ENCODE measurements at regions not wholly inside any gene's neighbourhood (a gene's known extent, or its start where the extent isn't known, plus 50 kb on each side); places are given as distances from the start of the nearest gene placed in this dataset.

DNA sequence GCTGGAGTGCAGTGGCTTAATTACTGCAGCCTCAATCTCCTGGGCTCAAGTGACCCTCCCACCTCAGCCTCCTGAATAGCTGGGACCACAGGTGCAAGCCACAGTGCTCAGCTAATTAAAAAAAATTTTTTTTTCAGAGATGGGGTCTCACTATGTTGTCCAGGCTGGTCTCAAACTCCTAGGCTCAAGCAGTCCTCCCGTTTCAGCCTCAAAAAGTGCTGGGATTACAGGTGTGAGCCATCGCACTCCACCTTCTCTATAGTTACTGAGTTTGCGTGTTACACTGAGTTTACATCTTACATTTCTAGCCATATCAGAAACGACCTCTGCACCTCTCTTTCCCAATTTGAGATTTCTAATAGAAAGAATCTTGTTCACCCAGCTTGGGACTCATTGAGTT is 53.6 kb upstream of the EML4 start:
- Histone ChIP-seq H3K27ac (ENCODE audit: insufficient read depth in 1 of 2, low read depth in 1 of 2, low read length in 2 of 2, poor library complexity in 1 of 2, severe bottlenecking in 2 of 2) (no peak overlapping the region), H3K36me3 (ENCODE audit: control insufficient read depth in 4 of 4, insufficient read depth in 4 of 4, low read length in 3 of 4) (no peaks in the 10 kb centered on the region), H3K9me3 (ENCODE audit: control extremely low read depth in 1 of 5, control insufficient read depth in 4 of 5, insufficient read depth in 2 of 5, low read depth in 1 of 5, low read length in 4 of 5) (no peaks in the 10 kb centered on the region), H3K4me1 (ENCODE audit: control extremely low read depth in 1 of 4, control insufficient read depth in 4 of 4, insufficient read depth in 4 of 4, low read length in 3 of 4) (peaks cover 10 to 20% (median 17%) of the 10 kb centered on the region in 4 experiments), H3K4me3 (ENCODE audit: control insufficient read depth in 1 of 7, extremely low read depth in 1 of 7, insufficient read depth in 4 of 7, low read depth in 2 of 7, low read length in 6 of 7) (no peak overlapping the region), H3K27me3 (replicated peaks in 2 of 5; ENCODE audit: control insufficient read depth in 4 of 5, insufficient read depth in 5 of 5, low read length in 4 of 5) (peaks cover 0 to 29% (median 12%) of the 10 kb centered on the region in 5 experiments)
- DNase-seq: no peak
- CTCF ChIA-PET: interaction anchor here (0.7 to 1.9 kb wide), 3 partner anchors 17 to 276 kb away, joined by 3 to 6 read pairs (median 4); no protein-coding TSS in a partner anchor
- 100% methylated on average over 1 of the region's 4 CpGs for WGBS (ENCODE audit: insufficient coverage)
- POLR2A ChIA-PET: no interaction called here

DNA sequence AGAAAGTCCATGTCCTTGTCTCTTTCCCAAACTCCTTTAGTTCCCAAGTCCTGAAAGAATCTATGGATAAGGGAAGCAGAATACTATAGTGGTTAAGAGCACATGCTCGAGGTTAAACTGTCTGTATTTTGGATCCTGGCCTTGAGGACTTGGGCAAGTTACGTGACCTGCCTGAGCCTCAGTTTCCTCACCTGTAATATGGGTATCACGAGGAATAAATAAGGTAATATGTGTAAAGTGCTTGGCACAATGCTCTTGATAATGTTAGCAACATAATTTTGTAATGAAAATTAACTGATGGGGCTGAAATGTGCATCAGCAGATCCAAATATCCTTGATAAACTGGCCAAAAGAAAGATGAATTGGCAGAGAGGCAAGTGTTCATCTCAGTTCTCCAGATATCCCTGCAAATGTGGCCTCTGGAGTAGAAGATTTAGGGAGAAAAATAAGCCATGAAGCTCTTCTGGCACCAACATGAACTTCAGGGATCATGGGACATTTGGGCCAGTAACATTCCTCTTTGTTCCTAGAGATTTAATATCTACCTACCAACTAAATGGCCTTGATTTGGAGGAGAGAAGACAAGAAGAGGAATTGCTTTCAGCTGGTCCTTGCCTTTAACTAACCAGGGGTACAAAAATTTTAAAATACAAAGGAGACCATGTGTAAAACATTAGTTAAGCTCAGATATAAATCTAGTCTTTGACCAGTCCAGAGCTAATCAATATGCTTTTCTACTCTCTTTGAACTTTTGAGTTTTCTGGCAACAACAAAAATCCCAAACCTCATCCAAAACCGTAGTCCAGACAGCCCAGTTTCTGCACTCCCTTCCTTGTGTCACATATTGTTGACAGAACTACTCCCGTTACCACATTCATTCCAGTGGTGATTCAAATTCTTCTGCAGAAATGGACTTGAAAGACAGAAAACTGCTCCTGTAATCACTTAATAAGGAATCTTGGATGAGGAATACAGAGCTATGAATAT is 52.7 kb upstream of the EML4 start:
- 96% methylated on average over 4 of the region's 5 CpGs for WGBS (ENCODE audit: insufficient coverage)
- DNase-seq: no peak
- Histone ChIP-seq H3K4me1 (ENCODE audit: control extremely low read depth in 1 of 4, control insufficient read depth in 4 of 4, insufficient read depth in 4 of 4, low read length in 3 of 4) (peaks cover 10 to 20% (median 17%) of the 10 kb centered on the region in 4 experiments), H3K9me3 (ENCODE audit: control extremely low read depth in 1 of 5, control insufficient read depth in 4 of 5, insufficient read depth in 2 of 5, low read depth in 1 of 5, low read length in 4 of 5) (peaks cover 0 to 5% (median 0%) of the 10 kb centered on the region in 5 experiments), H3K27ac (ENCODE audit: insufficient read depth in 1 of 2, low read depth in 1 of 2, low read length in 2 of 2, poor library complexity in 1 of 2, severe bottlenecking in 2 of 2) (no peak overlapping the region), H3K36me3 (ENCODE audit: control insufficient read depth in 4 of 4, insufficient read depth in 4 of 4, low read length in 3 of 4) (no peaks in the 10 kb centered on the region), H3K27me3 (replicated peaks in 2 of 5; ENCODE audit: control insufficient read depth in 4 of 5, insufficient read depth in 5 of 5, low read length in 4 of 5) (peaks cover 0 to 29% (median 12%) of the 10 kb centered on the region in 5 experiments), H3K4me3 (ENCODE audit: control insufficient read depth in 1 of 7, extremely low read depth in 1 of 7, insufficient read depth in 4 of 7, low read depth in 2 of 7, low read length in 6 of 7) (no peak overlapping the region)
- ChIA-PET POLR2A (interaction anchor here (0.6 kb wide), 1 partner anchor 204 kb away, joined by 3 read pairs; no protein-coding TSS in a partner anchor), CTCF (interaction anchor here (0.8 to 1.9 kb wide), 7 partner anchors 9 to 123 kb away, joined by 3 to 6 read pairs (median 3); no protein-coding TSS in a partner anchor)

DNA sequence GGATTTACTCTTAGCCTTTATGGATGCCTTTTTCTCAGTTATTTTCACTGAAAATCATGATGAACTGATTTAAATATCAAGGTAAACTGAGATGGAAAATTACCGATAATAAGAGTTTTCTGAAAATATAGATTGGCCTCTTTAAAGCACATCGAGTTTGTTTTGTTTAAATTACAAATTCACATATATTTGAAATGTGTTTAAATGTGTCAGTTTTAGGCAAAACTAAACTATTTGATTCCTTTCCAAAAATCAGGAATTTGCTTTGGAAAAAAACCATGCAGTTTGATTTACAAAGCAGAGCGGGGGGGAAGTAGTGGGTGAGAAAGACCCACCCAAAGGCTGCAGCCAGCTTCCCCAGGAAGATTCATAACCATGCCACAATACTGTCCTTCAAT is 52.0 kb upstream of the EML4 start:
- Histone ChIP-seq H3K4me3 (ENCODE audit: control insufficient read depth in 1 of 7, extremely low read depth in 1 of 7, insufficient read depth in 4 of 7, low read depth in 2 of 7, low read length in 6 of 7) (no peak overlapping the region), H3K4me1 (ENCODE audit: control extremely low read depth in 1 of 4, control insufficient read depth in 4 of 4, insufficient read depth in 4 of 4, low read length in 3 of 4) (peaks cover 10 to 20% (median 17%) of the 10 kb centered on the region in 4 experiments), H3K36me3 (ENCODE audit: control insufficient read depth in 4 of 4, insufficient read depth in 4 of 4, low read length in 3 of 4) (no peaks in the 10 kb centered on the region), H3K9me3 (ENCODE audit: control extremely low read depth in 1 of 5, control insufficient read depth in 4 of 5, insufficient read depth in 2 of 5, low read depth in 1 of 5, low read length in 4 of 5) (peaks cover 0 to 5% (median 0%) of the 10 kb centered on the region in 5 experiments), H3K27me3 (replicated peaks in 2 of 5; ENCODE audit: control insufficient read depth in 4 of 5, insufficient read depth in 5 of 5, low read length in 4 of 5) (peaks cover 0 to 28% (median 12%) of the 10 kb centered on the region in 5 experiments), H3K27ac (ENCODE audit: insufficient read depth in 1 of 2, low read depth in 1 of 2, low read length in 2 of 2, poor library complexity in 1 of 2, severe bottlenecking in 2 of 2) (no peak overlapping the region)
- no peak for DNase-seq
- ChIA-PET CTCF (interaction anchor here (0.8 to 2.0 kb wide), 7 partner anchors 10 to 122 kb away, joined by 3 to 7 read pairs (median 4); no protein-coding TSS in a partner anchor), POLR2A (no interaction called here)
- no CpG with 5 or more reads among the region's 3 CpGs for WGBS (ENCODE audit: insufficient coverage)

DNA sequence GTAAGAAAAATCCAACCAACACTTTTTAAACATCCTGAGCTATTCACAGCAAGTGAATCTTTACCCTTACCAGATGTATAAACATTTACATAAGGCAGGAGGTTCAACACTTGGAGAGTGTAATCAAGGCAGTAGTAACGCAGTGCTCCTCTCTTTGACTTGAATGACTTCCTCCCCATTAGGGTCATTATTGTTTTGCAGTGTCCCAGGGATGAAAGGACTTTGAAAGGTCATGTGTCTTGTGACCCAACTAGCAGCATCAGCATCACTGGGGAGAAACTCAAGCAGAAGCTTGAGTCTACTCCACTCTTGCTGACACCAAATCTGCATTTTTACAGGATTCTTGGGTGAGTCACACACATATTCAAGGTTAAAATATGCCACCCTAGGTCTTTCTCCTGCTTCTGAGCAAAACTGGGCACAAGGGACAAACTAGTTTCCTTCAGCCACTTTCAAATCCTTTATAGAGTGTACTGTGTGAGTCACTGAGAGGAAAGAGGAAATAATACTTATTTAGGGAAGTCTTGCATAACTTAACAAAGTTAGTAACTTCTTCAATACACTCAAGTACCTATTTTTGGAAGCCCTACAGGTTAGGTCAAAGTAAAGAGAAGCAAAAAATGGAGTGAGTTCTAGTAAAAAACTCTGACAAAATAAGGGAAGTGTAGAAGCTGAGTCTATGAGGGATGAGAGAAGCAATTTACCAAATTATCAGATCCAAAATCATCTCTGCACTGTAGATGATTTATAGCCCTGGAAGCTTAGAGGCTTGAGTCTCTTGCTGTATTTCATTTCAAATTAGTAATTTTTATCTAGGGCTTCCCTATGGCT is 51.0 kb upstream of the EML4 start:
- WGBS (ENCODE audit: insufficient coverage): 0% methylated on average over 1 of the region's 1 CpG
- H3K27ac ChIP-seq (ENCODE audit: insufficient read depth in 1 of 2, low read depth in 1 of 2, low read length in 2 of 2, poor library complexity in 1 of 2, severe bottlenecking in 2 of 2): no peak overlapping the region
- H3K4me1 ChIP-seq (ENCODE audit: control extremely low read depth in 1 of 4, control insufficient read depth in 4 of 4, insufficient read depth in 4 of 4, low read length in 3 of 4): peaks cover 10 to 20% (median 17%) of the 10 kb centered on the region in 4 experiments
- peaks cover 0 to 25% (median 14%) of the 10 kb centered on the region in 5 experiments for H3K27me3 ChIP-seq (replicated peaks in 2 of 5; ENCODE audit: control insufficient read depth in 4 of 5, insufficient read depth in 5 of 5, low read length in 4 of 5)
- H3K4me3 ChIP-seq (ENCODE audit: control insufficient read depth in 1 of 7, extremely low read depth in 1 of 7, insufficient read depth in 4 of 7, low read depth in 2 of 7, low read length in 6 of 7): no peak overlapping the region
- no peaks in the 10 kb centered on the region for H3K36me3 ChIP-seq (ENCODE audit: control insufficient read depth in 4 of 4, insufficient read depth in 4 of 4, low read length in 3 of 4)
- ChIA-PET CTCF (interaction anchor here (1.1 to 2.0 kb wide), 3 partner anchors 11 to 15 kb away, joined by 3 to 7 read pairs (median 4); no protein-coding TSS in a partner anchor), POLR2A (interaction anchor here (0.6 kb wide), 2 partner anchors 12 to 24 kb away, joined by 3 to 4 read pairs; no protein-coding TSS in a partner anchor)
- peak; percentile 59 to 90 (median 78) for DNase-seq
- peaks cover 0 to 5% (median 0%) of the 10 kb centered on the region in 5 experiments for H3K9me3 ChIP-seq (ENCODE audit: control extremely low read depth in 1 of 5, control insufficient read depth in 4 of 5, insufficient read depth in 2 of 5, low read depth in 1 of 5, low read length in 4 of 5)

DNA sequence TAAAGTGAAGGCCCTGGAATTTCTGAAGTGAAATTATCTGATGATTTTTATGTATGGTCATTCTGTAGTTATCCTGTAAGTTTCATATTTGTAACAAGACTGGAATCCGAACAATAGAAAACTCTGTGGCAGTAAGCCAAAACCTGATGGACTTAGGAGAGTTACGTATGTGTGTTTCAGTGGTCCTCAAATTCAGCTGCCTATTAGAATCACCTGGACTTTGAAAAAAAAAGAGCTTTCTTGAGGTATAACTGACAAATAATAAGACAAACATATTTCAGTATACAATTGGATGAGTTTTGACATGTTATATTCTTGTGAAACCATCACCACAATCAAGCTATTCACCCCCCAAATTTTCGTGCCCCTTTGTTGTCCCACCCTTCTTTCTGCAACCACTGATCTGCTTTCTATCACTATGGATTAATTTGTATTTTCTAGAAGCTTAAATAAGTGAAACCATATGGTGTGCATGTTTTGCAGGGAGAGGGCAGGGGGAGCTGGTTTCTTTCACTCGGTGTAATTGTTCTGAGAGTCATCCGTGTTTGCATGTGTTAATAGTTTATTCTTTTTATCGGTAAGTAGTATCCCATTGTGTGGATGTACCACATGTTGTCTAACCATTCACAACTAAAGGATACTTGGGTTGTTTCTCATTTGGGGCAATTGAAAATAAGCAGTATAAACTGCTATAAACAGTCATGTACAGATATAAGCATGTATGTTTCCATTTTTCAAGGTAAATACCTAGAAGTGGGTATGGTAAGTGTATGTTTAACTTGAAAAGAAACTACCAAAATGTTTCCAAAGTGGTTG is 50.2 kb upstream of the EML4 start:
- ChIA-PET POLR2A (interaction anchor here (0.6 kb wide), 1 partner anchor 23 kb away, joined by 4 read pairs; no protein-coding TSS in a partner anchor), CTCF (interaction anchor here (1.1 to 2.0 kb wide), 3 partner anchors 10 to 14 kb away, joined by 3 to 7 read pairs (median 4); no protein-coding TSS in a partner anchor)
- peaks cover 12 to 26% (median 23%) of the 10 kb centered on the region in 4 experiments for H3K4me1 ChIP-seq (ENCODE audit: control extremely low read depth in 1 of 4, control insufficient read depth in 4 of 4, insufficient read depth in 4 of 4, low read length in 3 of 4)
- H3K9me3 ChIP-seq (ENCODE audit: control extremely low read depth in 1 of 5, control insufficient read depth in 4 of 5, insufficient read depth in 2 of 5, low read depth in 1 of 5, low read length in 4 of 5): peaks cover 0 to 5% (median 0%) of the 10 kb centered on the region in 5 experiments
- peaks cover 0 to 34% (median 20%) of the 10 kb centered on the region in 5 experiments for H3K27me3 ChIP-seq (replicated peaks in 2 of 5; ENCODE audit: control insufficient read depth in 4 of 5, insufficient read depth in 5 of 5, low read length in 4 of 5)
- H3K27ac ChIP-seq (ENCODE audit: insufficient read depth in 1 of 2, low read depth in 1 of 2, low read length in 2 of 2, poor library complexity in 1 of 2, severe bottlenecking in 2 of 2): no peak overlapping the region
- no CpG with 5 or more reads among the region's 6 CpGs for WGBS (ENCODE audit: insufficient coverage)
- H3K36me3 ChIP-seq (ENCODE audit: control insufficient read depth in 4 of 4, insufficient read depth in 4 of 4, low read length in 3 of 4): no peaks in the 10 kb centered on the region
- no peak for DNase-seq
- no peak overlapping the region for H3K4me3 ChIP-seq (ENCODE audit: control insufficient read depth in 1 of 7, extremely low read depth in 1 of 7, insufficient read depth in 4 of 7, low read depth in 2 of 7, low read length in 6 of 7)
